HG03558 (cell line): ENCODE measurements at regions not wholly inside any gene's neighbourhood (a gene's known extent, or its start where the extent isn't known, plus 50 kb on each side); places are given as distances from the start of the nearest gene placed in this dataset.
"Not testable (repeated sequence)": the region's sequence is repeated elsewhere in the genome, so short reads cannot be mapped to it uniquely, and the experiment has no call there.

Experiments
- ATAC-seq: cut with Tn5 transposase; IDR thresholded peaks from one replicate; pipeline ENCODE4 v1.9.1; 2021; ENCODE audit warnings: moderate number of reproducible peaks; ENCODE audit not compliant: unreplicated experiment; ENCODE audit errors: extremely low read depth

- no peak for ATAC-seq
These were observed 916.6 kb downstream of the DIAPH3 start for GRCh38 chr13:59247171-59247570.

- no peak for ATAC-seq
These were observed 913.2 kb downstream of the DIAPH3 start for GRCh38 chr13:59250336-59251189.

GRCh38 chr13:59259165-59260000 is 904.3 kb downstream of the DIAPH3 start:
- ATAC-seq: no peak

GRCh38 chr13:59261928-59262488 is 901.7 kb downstream of the DIAPH3 start:
- ATAC-seq: no peak

- ATAC-seq: no peak
These were observed 900.2 kb downstream of the DIAPH3 start for GRCh38 chr13:59263531-59263930.

- ATAC-seq: no peak
These were observed 897.2 kb downstream of the DIAPH3 start for GRCh38 chr13:59266478-59267063.

GRCh38 chr13:59269476-59269875 is 894.3 kb downstream of the DIAPH3 start:
- ATAC-seq: no peak

- no peak for ATAC-seq
These were observed 893.4 kb downstream of the DIAPH3 start for GRCh38 chr13:59270327-59270726.

- ATAC-seq: peak; percentile 44
These were observed 888.6 kb downstream of the DIAPH3 start for GRCh38 chr13:59274958-59275727.

- ATAC-seq: no peak
These were observed 887.3 kb downstream of the DIAPH3 start for GRCh38 chr13:59276436-59276835.

- ATAC-seq: no peak
These were observed 886.6 kb downstream of the DIAPH3 start for GRCh38 chr13:59277106-59277505.

GRCh38 chr13:59279028-59279427 is 884.7 kb downstream of the DIAPH3 start:
- no peak for ATAC-seq

GRCh38 chr13:59279576-59279975 is 884.2 kb downstream of the DIAPH3 start:
- no peak for ATAC-seq

GRCh38 chr13:59280297-59280696 is 883.4 kb downstream of the DIAPH3 start:
- no peak for ATAC-seq

GRCh38 chr13:59281453-59281852 is 882.3 kb downstream of the DIAPH3 start:
- ATAC-seq: no peak

- not testable (repeated sequence) for ATAC-seq
These were observed 871.5 kb downstream of the DIAPH3 start for GRCh38 chr13:59292240-59292639.

- ATAC-seq: no peak
These were observed 864.1 kb downstream of the DIAPH3 start for GRCh38 chr13:59299584-59299983.

GRCh38 chr13:59300355-59301173 is 863.2 kb downstream of the DIAPH3 start:
- no peak for ATAC-seq

- ATAC-seq: no peak
These were observed 862.6 kb downstream of the DIAPH3 start for GRCh38 chr13:59301174-59301567.
